Sciatic nerve (tissue), 2 donors: ENCODE measurements at regions not wholly inside any gene's neighbourhood (a gene's known extent, or its start where the extent isn't known, plus 50 kb on each side); places are given as distances from the start of the nearest gene placed in this dataset.
A peak's percentile ranks its signal among the peaks of the same experiment; 100 is the strongest.

Experiments used
- ATAC-seq: fragments of 200-7000 bp; cut with Tn5 transposase; one replicate; pipeline ENCODE4 v1.9.1; 2020; ENCODE audit warnings: mild to moderate bottlenecking, moderate library complexity
- DNase-seq: peaks from one replicate; pipeline ENCODE4 v3.0.0-alpha.2; 2020; ENCODE audit warnings: low spot score
- intact Hi-C: fragments of 100-400 bp; cut with DNase I; formaldehyde crosslinking; loops from one replicate; pipeline ENCODE4 v1.14.2; 2022
- donor health status: DM: no; HTN: no; CAD: no.
- donor health status: DM: no; HTN: no; CAD: no.

GRCh38 chr16:52073024-52073423 is 473.9 kb downstream of the TOX3 start:
- DNase-seq (no peak), ATAC-seq (no peak)
- intact Hi-C loops = no loop called here

GRCh38 chr16:52071101-52071500 is 475.8 kb downstream of the TOX3 start:
- no peak for DNase-seq
- ATAC-seq = no peak
- intact Hi-C loops = no loop called here

GRCh38 chr16:52070341-52071057 is 476.4 kb downstream of the TOX3 start:
- ATAC-seq (no peak), DNase-seq (no peak)
- intact Hi-C loops = no loop called here

GRCh38 chr16:52069866-52070265 is 477.1 kb downstream of the TOX3 start:
- DNase-seq (no peak), ATAC-seq (peak; percentile 59)
- intact Hi-C loops = no loop called here

- intact Hi-C loops = no loop called here
- ATAC-seq = peak; percentile 68
- DNase-seq = no peak
Observed at GRCh38 chr16:52068447-52069074, 478.4 kb downstream of the TOX3 start.

- DNase-seq (no peak), ATAC-seq (no peak)
- intact Hi-C loops = no loop called here
Observed at GRCh38 chr16:52066962-52067361, 480.0 kb downstream of the TOX3 start.

GRCh38 chr16:52056259-52056658 is 490.7 kb downstream of the TOX3 start:
- DNase-seq = no peak
- no peak for ATAC-seq
- intact Hi-C loops = no loop called here

GRCh38 chr16:52055381-52055780 is 491.6 kb downstream of the TOX3 start:
- ATAC-seq = no peak
- DNase-seq = no peak
- intact Hi-C loops = no loop called here

- ATAC-seq (no peak), DNase-seq (no peak)
- intact Hi-C loops = no loop called here
Observed at GRCh38 chr16:52054326-52054725, 492.6 kb downstream of the TOX3 start.

- no peak for DNase-seq
- no peak for ATAC-seq
Observed at GRCh38 chr16:52052818-52053217, 494.1 kb downstream of the TOX3 start.

GRCh38 chr16:52051414-52052172 is 495.4 kb downstream of the TOX3 start:
- ATAC-seq = no peak
- intact Hi-C loops = no loop called here
- DNase-seq = no peak

More at GRCh38 chr16:52052818-52053217, 494.1 kb downstream of the TOX3 start:
- intact Hi-C loops = no loop called here

GRCh38 chr16:52050418-52050817 is 496.5 kb downstream of the TOX3 start:
- no peak for DNase-seq
- intact Hi-C loops = no loop called here

GRCh38 chr16:52035436-52035835 is 511.5 kb downstream of the TOX3 start:
- DNase-seq (no peak), ATAC-seq (no peak)
- intact Hi-C loops = no loop called here

More at GRCh38 chr16:52050418-52050817, 496.5 kb downstream of the TOX3 start:
- no peak for ATAC-seq

GRCh38 chr16:52034830-52035229 is 512.1 kb downstream of the TOX3 start:
- ATAC-seq (no peak), DNase-seq (no peak)
- intact Hi-C loops = no loop called here

- intact Hi-C loops = no loop called here
- no peak for ATAC-seq
- no peak for DNase-seq
Observed at GRCh38 chr16:52033992-52034391, 513.0 kb downstream of the TOX3 start.

GRCh38 chr16:52022980-52023379 is 524.0 kb downstream of the TOX3 start:
- intact Hi-C loops = no loop called here
- ATAC-seq = no peak
- no peak for DNase-seq

GRCh38 chr16:52022177-52022576 is 524.8 kb downstream of the TOX3 start:
- DNase-seq (no peak), ATAC-seq (no peak)
- intact Hi-C loops = no loop called here

- ATAC-seq = no peak
- intact Hi-C loops = no loop called here
- no peak for DNase-seq
Observed at GRCh38 chr16:52016387-52016786, 530.6 kb downstream of the TOX3 start.

- intact Hi-C loops = no loop called here
- no peak for ATAC-seq
- DNase-seq = no peak
Observed at GRCh38 chr16:52005551-52005950, 541.4 kb downstream of the TOX3 start.

GRCh38 chr16:52004343-52004742 is 542.6 kb downstream of the TOX3 start:
- DNase-seq = no peak
- intact Hi-C loops = no loop called here
- ATAC-seq = no peak
